NCI-H187 treated with DMSO at 0.1 percent for 48 hours (cell line): ENCODE measurements at regions not wholly inside any gene's neighbourhood (a gene's known extent, or its start where the extent isn't known, plus 50 kb on each side); places are given as distances from the start of the nearest gene placed in this dataset.

ENCODE experiments used
- DNase-seq: peaks from one replicate; lab custom pipeline; 2025; lab: John Stamatoyannopoulos, UW

- DNase-seq, result no peak
These were observed 131.3 kb downstream of the INHBB start for GRCh38 chr2:120477198-120477597.

GRCh38 chr2:120477831-120478481 is 132.0 kb downstream of the INHBB start:
- DNase-seq, result no peak

GRCh38 chr2:120480346-120480902 is 134.5 kb downstream of the INHBB start:
- no peak for DNase-seq

GRCh38 chr2:120480903-120481445 is 135.0 kb downstream of the INHBB start:
- DNase-seq, result no peak

- no peak for DNase-seq
These were observed 135.7 kb downstream of the INHBB start for GRCh38 chr2:120481446-120482194.

GRCh38 chr2:120482334-120482733 is 136.4 kb downstream of the INHBB start:
- DNase-seq, result no peak

- no peak for DNase-seq
These were observed 137.4 kb downstream of the INHBB start for GRCh38 chr2:120483355-120483754.

GRCh38 chr2:120485096-120485495 is 139.2 kb downstream of the INHBB start:
- DNase-seq, result no peak

- no peak for DNase-seq
These were observed 140.5 kb downstream of the INHBB start for GRCh38 chr2:120486441-120486840.

- DNase-seq, result no peak
These were observed 141.0 kb downstream of the INHBB start for GRCh38 chr2:120486946-120487345.

GRCh38 chr2:120488531-120488930 is 142.6 kb downstream of the INHBB start:
- no peak for DNase-seq

- no peak for DNase-seq
These were observed 143.1 kb downstream of the INHBB start for GRCh38 chr2:120489023-120489422.

GRCh38 chr2:120490091-120490798 is 144.3 kb downstream of the INHBB start:
- no peak for DNase-seq

- DNase-seq, result no peak
These were observed 145.2 kb downstream of the INHBB start for GRCh38 chr2:120491111-120491625.

GRCh38 chr2:120493231-120493630 is 147.3 kb downstream of the INHBB start:
- DNase-seq, result no peak

GRCh38 chr2:120494446-120494845 is 148.5 kb downstream of the INHBB start:
- no peak for DNase-seq

GRCh38 chr2:120495586-120495985 is 149.7 kb downstream of the INHBB start:
- no peak for DNase-seq

- DNase-seq, result no peak
These were observed 150.3 kb downstream of the INHBB start for GRCh38 chr2:120496235-120496634.

GRCh38 chr2:120496759-120497158 is 150.8 kb downstream of the INHBB start:
- no peak for DNase-seq

- no peak for DNase-seq
These were observed 151.5 kb downstream of the INHBB start for GRCh38 chr2:120497261-120497977.

- DNase-seq, result no peak
These were observed 152.2 kb downstream of the INHBB start for GRCh38 chr2:120498121-120498520.
